ENCODE measurements at regions not wholly inside any gene's neighbourhood (a gene's known extent, or its start where the extent isn't known, plus 50 kb on each side); places are given as distances from the start of the nearest gene placed in this dataset.

DNA sequence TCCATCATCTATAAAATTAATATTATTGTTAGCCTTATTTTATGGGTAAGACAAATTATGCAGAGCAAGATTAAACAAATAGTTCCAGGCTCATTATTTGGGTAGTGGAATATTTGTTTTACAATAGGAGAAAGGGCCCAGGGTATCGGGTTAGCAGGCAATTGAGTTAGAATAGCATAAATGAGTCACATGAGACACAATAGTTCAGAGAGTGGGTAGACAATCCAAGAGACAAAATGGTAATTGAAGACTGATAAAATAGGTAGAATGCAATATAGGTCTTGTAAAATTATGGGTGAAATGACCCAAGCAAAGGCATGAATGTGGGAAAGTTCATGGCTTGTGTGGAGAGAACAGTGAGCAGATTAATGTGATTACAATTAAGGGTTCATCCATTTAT, 790.9 kb upstream of the GCFC2 start:
- H3K4me3 ChIP-seq = no peak overlapping the region
- no peaks in the 10 kb centered on the region for H3K9me3 ChIP-seq
- no peak for TF ChIP-seq POLR2A (IDR thresholded peaks at IDR 0.05)
- no peak for TF ChIP-seq EP300 (IDR thresholded peaks at IDR 0.05)
- TF ChIP-seq, protein P1, sequence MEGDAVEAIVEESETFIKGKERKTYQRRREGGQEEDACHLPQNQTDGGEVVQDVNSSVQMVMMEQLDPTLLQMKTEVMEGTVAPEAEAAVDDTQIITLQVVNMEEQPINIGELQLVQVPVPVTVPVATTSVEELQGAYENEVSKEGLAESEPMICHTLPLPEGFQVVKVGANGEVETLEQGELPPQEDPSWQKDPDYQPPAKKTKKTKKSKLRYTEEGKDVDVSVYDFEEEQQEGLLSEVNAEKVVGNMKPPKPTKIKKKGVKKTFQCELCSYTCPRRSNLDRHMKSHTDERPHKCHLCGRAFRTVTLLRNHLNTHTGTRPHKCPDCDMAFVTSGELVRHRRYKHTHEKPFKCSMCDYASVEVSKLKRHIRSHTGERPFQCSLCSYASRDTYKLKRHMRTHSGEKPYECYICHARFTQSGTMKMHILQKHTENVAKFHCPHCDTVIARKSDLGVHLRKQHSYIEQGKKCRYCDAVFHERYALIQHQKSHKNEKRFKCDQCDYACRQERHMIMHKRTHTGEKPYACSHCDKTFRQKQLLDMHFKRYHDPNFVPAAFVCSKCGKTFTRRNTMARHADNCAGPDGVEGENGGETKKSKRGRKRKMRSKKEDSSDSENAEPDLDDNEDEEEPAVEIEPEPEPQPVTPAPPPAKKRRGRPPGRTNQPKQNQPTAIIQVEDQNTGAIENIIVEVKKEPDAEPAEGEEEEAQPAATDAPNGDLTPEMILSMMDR (IDR thresholded peaks at IDR 0.05) = no peak
- no peak overlapping the region for H3K27ac ChIP-seq
- H3K36me3 ChIP-seq = no peaks in the 10 kb centered on the region
- no peaks in the 10 kb centered on the region for H3K4me1 ChIP-seq
- no peaks in the 10 kb centered on the region for H3K27me3 ChIP-seq
- DNase-seq (ENCODE audit: low spot score in 2 of 2) = no peak
- WGBS, 2 donors = 78 to 81% methylated on average over 1 of the region's 1 CpG

DNA sequence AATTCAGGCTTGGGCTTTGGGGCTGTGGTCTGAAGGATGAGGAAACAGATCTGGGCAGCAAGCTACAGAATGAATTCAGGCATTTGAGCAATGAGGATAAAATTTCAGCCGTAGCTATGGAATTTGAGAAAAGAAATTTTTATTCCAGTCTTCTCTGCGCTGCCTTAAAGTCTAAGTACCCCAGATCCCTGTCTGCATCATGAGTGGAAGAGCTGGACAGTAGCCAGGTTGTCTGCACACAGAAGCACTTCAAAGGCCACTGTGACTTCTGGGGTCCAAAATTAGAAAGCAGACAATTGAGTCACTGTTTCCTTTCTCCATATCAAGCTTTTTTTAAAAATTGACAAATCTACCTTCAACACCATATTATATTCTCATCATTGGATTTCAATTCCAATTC, 787.6 kb upstream of the GCFC2 start:
- 28 to 53% methylated on average over 2 of the region's 2 CpGs for WGBS, 2 donors
- Histone ChIP-seq H3K36me3 (no peaks in the 10 kb centered on the region), H3K27ac (no peak overlapping the region)

DNA sequence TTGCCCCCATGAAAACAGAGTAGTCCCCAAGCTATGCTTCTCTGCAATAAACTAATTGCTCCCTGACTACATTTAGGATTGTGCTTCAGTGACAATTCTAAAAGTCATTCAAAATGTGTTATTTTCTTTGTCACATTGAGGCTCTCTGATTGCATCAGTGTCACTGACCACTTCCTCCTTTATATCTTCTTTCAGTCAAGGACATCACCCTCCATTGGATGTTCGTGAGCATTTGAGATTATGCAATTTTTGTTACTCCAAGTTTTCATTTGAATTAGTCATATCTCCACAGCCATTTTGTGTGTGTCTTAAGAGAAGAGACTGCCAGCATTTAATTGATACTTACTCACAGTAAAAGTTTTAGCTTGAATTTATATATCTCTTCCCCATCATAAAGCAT, 780.8 kb upstream of the GCFC2 start:
- Histone ChIP-seq H3K27ac (no peak overlapping the region), H3K27me3 (no peaks in the 10 kb centered on the region), H3K36me3 (no peaks in the 10 kb centered on the region), H3K4me3 (no peak overlapping the region), H3K9me3 (no peaks in the 10 kb centered on the region), H3K4me1 (no peaks in the 10 kb centered on the region)
- 76 to 87% methylated on average over 1 of the region's 1 CpG for WGBS, 2 donors
- TF ChIP-seq POLR2A (IDR thresholded peaks at IDR 0.05) (no peak), EP300 (IDR thresholded peaks at IDR 0.05) (no peak)
- TF ChIP-seq, protein P1 (IDR thresholded peaks at IDR 0.05) = no peak
- no peak for DNase-seq (ENCODE audit: low spot score in 2 of 2)

More for the DNA sequence above, 787.6 kb upstream of the GCFC2 start:
- Histone ChIP-seq H3K4me3 (no peak overlapping the region), H3K9me3 (no peaks in the 10 kb centered on the region), H3K27me3 (no peaks in the 10 kb centered on the region), H3K4me1 (no peaks in the 10 kb centered on the region)
- no peak for DNase-seq (ENCODE audit: low spot score in 2 of 2)
- TF ChIP-seq, protein P1 (IDR thresholded peaks at IDR 0.05) = no peak
- TF ChIP-seq POLR2A (IDR thresholded peaks at IDR 0.05) (no peak), EP300 (IDR thresholded peaks at IDR 0.05) (no peak)

DNA sequence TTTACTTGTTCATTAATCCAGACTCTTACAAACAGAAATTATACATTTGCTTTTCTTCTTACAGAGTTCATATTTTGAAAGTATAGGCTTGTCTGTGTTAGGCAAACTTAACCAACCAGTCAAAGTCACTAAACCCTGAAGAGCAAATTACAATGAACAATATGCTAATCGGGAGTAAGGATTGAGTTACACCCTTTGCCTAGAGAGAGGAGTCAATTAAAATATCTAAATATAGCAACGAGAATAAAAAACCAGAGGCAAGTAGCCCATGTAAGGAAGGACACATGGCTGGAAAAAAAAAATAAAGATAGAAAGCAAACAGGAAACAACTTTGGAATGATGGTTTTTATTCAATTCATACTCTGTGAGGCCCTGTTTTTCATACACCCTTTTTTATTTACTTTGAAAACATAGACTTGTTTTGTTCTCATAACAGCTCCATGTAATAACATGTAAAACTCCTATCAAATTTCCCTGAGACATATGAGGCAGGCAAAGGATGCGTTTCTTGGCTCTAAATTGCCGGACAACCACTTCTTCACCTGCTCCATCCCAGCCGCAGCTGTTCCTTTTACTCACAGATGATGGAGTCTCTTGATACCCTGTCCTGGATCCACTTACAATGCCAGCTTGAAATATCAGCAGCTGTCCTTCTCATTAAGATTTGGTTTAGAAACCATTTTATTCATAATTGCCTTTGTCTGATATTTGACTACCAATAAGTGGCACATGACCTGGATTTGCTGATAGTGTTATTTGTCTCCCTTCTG, 767.7 kb upstream of the GCFC2 start:
- H3K27me3 ChIP-seq = no peaks in the 10 kb centered on the region
- no peak overlapping the region for H3K4me3 ChIP-seq
- DNase-seq (ENCODE audit: low spot score in 2 of 2) = no peak
- H3K9me3 ChIP-seq = no peaks in the 10 kb centered on the region
- H3K4me1 ChIP-seq = no peaks in the 10 kb centered on the region
- 55 to 61% methylated on average over 5 of the region's 5 CpGs for WGBS, 2 donors
- H3K36me3 ChIP-seq = no peaks in the 10 kb centered on the region
- H3K27ac ChIP-seq = no peak overlapping the region
- TF ChIP-seq EP300 (IDR thresholded peaks at IDR 0.05) (no peak), POLR2A (IDR thresholded peaks at IDR 0.05) (no peak)
- TF ChIP-seq, protein P1 (IDR thresholded peaks at IDR 0.05) = no peak

DNA sequence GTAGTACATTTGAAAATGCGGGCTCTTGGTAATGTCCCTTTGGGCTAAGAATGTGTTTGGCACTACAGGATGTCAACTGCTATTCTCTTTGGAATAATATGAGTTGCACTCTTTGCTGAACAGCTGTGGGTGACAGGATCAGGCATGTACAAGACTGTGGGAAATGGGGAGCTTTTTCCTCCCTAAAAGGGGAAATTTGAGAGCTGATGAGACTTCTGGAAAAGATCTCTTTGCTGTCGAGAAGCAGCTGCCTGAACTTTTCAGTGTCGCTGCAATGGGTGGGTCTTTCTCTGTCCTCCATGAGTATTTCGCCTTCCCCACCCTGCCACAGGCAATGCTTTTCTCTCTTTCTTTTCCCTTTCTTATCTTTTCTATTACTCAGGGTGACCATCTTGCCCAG, 762.2 kb upstream of the GCFC2 start:
- Histone ChIP-seq H3K4me1 (no peaks in the 10 kb centered on the region), H3K9me3 (no peaks in the 10 kb centered on the region), H3K36me3 (no peaks in the 10 kb centered on the region), H3K27ac (no peak overlapping the region), H3K27me3 (no peaks in the 10 kb centered on the region), H3K4me3 (no peak overlapping the region)
- no peak for DNase-seq (ENCODE audit: low spot score in 2 of 2)
- no peak for TF ChIP-seq POLR2A (IDR thresholded peaks at IDR 0.05)
- TF ChIP-seq, protein P1 (IDR thresholded peaks at IDR 0.05) = no peak
- no peak for TF ChIP-seq EP300 (IDR thresholded peaks at IDR 0.05)
- 95% methylated on average over 4 of the region's 4 CpGs for WGBS, 2 donors
